NT2/D1 (cell line): ENCODE measurements at regions not wholly inside any gene's neighbourhood (a gene's known extent, or its start where the extent isn't known, plus 50 kb on each side); places are given as distances from the start of the nearest gene placed in this dataset.

ENCODE experiments used
- SUZ12 ChIP-seq: IDR thresholded peaks from 2 replicates; pipeline ENCODE4 v1.6.1; 2011; ENCODE audit not compliant: insufficient read length, insufficient read depth; ENCODE audit errors: extremely low read depth
- YY1 ChIP-seq: IDR thresholded peaks from 2 replicates; pipeline ENCODE4 v1.6.1; 2011; ENCODE audit not compliant: insufficient read length, insufficient read depth

GRCh38 chr2:66700677-66701066 is 265.7 kb downstream of the MEIS1 start:
- TF ChIP-seq SUZ12 (no peak), YY1 (no peak)
